Neural cell (in vitro differentiated cells): ENCODE measurements at regions not wholly inside any gene's neighbourhood (a gene's known extent, or its start where the extent isn't known, plus 50 kb on each side); places are given as distances from the start of the nearest gene placed in this dataset.

ENCODE experiments used
- H2AFZ ChIP-seq: fragments of 200-600, 300-800 bp; sonication (generic), shearing (Covaris generic); 2 replicates; pipeline ENCODE4 v1.6.0; 2014; ENCODE audit warnings: low read depth, mild to moderate bottlenecking, antibody characterized with exemption, low read length, moderate library complexity
- H3F3A ChIP-seq: fragments of 200-600 bp; shearing (Covaris generic); 2 replicates; pipeline ENCODE4 v1.6.1; 2016; ENCODE audit warnings: mild to moderate bottlenecking, moderate library complexity, mixed read lengths, antibody characterized with exemption, low read length; ENCODE audit not compliant: insufficient read depth, poor library complexity, severe bottlenecking
- H3K27ac ChIP-seq: fragments of 200-600, 300-800 bp; sonication (generic), shearing (Covaris generic); 2 replicates; pipeline ENCODE4 v1.5.1; 2014; ENCODE audit warnings: mild to moderate bottlenecking, low read length, moderate library complexity
- H3K27me3 ChIP-seq: fragments of 300-800, 200-600 bp; sonication (generic), shearing (Covaris generic); 2 replicates; pipeline ENCODE4 v1.6.0; 2014; ENCODE audit warnings: mild to moderate bottlenecking, low read depth, low read length, moderate library complexity; ENCODE audit not compliant: insufficient read depth
- H3K36me3 ChIP-seq: fragments of 300-800, 200-600 bp; sonication (generic), shearing (Covaris generic); 2 replicates; pipeline ENCODE4 v1.5.1; 2014; ENCODE audit warnings: mild to moderate bottlenecking, antibody characterized with exemption, low read length, moderate library complexity; ENCODE audit not compliant: insufficient read depth
- H3K4me2 ChIP-seq: fragments of 300-800, 200-600 bp; sonication (generic), shearing (Covaris generic); 2 replicates; pipeline ENCODE4 v1.6.0; 2014; ENCODE audit warnings: mild to moderate bottlenecking, low read length
- H3K4me3 ChIP-seq: fragments of 300-800, 200-600 bp; sonication (generic), shearing (Covaris generic); 2 replicates; pipeline ENCODE4 v1.5.1; 2014; ENCODE audit warnings: mild to moderate bottlenecking, low read length, moderate library complexity
- H3K79me2 ChIP-seq: fragments of 200-600 bp; shearing (Covaris generic); replicated peaks from 2 replicates; pipeline ENCODE4 v1.6.0; 2014; ENCODE audit warnings: mild to moderate bottlenecking, low read length, moderate library complexity; ENCODE audit not compliant: insufficient read depth
- H3K9ac ChIP-seq: fragments of 300-800, 200-600 bp; sonication (generic), shearing (Covaris generic); 2 replicates; pipeline ENCODE4 v1.6.1; 2016; ENCODE audit warnings: mild to moderate bottlenecking, low read length, mixed read lengths
- H3K9me2 ChIP-seq: fragments of 200-600 bp; shearing (Covaris generic); 2 replicates; pipeline ENCODE4 v1.6.1; 2016; ENCODE audit warnings: mild to moderate bottlenecking, low read length, mixed read lengths; ENCODE audit not compliant: insufficient read depth
- H3K9me3 ChIP-seq: fragments of 200-600, 300-800 bp; sonication (generic), shearing (Covaris generic); 2 replicates; pipeline ENCODE4 v1.6.1; 2016; ENCODE audit warnings: mild to moderate bottlenecking, mixed run types, low read length, moderate library complexity, mixed read lengths
- H4K20me1 ChIP-seq: fragments of 200-600 bp; shearing (Covaris generic); 2 replicates; pipeline ENCODE4 v1.6.1; 2016; ENCODE audit warnings: mild to moderate bottlenecking, mixed run types; ENCODE audit not compliant: insufficient read depth
- EP300 ChIP-seq: fragments of 450-650 bp; conservative IDR thresholded peaks from 2 replicates; pipeline ENCODE4 v1.6.1; 2014; ENCODE audit warnings: antibody characterized with exemption, mild to moderate bottlenecking, moderate library complexity; ENCODE audit not compliant: poor library complexity, severe bottlenecking
- EZH2 ChIP-seq: fragments of 200-600, 300-800 bp; shearing (Covaris generic), sonication (generic); IDR thresholded peaks from 2 replicates; pipeline ENCODE4 v1.6.1; 2014; ENCODE audit warnings: antibody characterized with exemption, low read length, borderline replicate concordance, mild to moderate bottlenecking; ENCODE audit not compliant: insufficient read depth, poor library complexity, severe bottlenecking
- MXI1 ChIP-seq: fragments of 450-650 bp; conservative IDR thresholded peaks from 2 replicates; pipeline ENCODE4 v1.6.1; 2014; ENCODE audit warnings: antibody characterized with exemption, mild to moderate bottlenecking; ENCODE audit not compliant: poor library complexity, severe bottlenecking
- POLR2AphosphoS5 ChIP-seq: IDR thresholded peaks from 2 replicates; pipeline ENCODE4 v1.6.1; 2012
- RAD21 ChIP-seq: fragments of 450-650 bp; conservative IDR thresholded peaks from 2 replicates; pipeline ENCODE4 v1.6.1; 2014; ENCODE audit warnings: antibody characterized with exemption, mild to moderate bottlenecking, moderate library complexity
- SMC3 ChIP-seq: fragments of 450-650 bp; conservative IDR thresholded peaks from 2 replicates; pipeline ENCODE4 v1.6.1; 2014; ENCODE audit warnings: antibody characterized with exemption, mild to moderate bottlenecking, moderate library complexity; ENCODE audit not compliant: poor library complexity
- TAF1 ChIP-seq: IDR thresholded peaks from 2 replicates; pipeline ENCODE4 v1.6.1; 2012; ENCODE audit warnings: low read depth
- TF ChIP-seq, protein P1 (sequence below): fragments of 450-650 bp; IDR thresholded peaks from 2 replicates; pipeline ENCODE4 v1.5.1; 2014; ENCODE audit warnings: antibody characterized with exemption, mild to moderate bottlenecking, moderate library complexity; ENCODE audit not compliant: poor library complexity, severe bottlenecking
- TF ChIP-seq, protein P2 (sequence below): IDR thresholded peaks from 2 replicates; pipeline ENCODE4 v1.6.1; 2012; ENCODE audit warnings: borderline replicate concordance

DNA sequence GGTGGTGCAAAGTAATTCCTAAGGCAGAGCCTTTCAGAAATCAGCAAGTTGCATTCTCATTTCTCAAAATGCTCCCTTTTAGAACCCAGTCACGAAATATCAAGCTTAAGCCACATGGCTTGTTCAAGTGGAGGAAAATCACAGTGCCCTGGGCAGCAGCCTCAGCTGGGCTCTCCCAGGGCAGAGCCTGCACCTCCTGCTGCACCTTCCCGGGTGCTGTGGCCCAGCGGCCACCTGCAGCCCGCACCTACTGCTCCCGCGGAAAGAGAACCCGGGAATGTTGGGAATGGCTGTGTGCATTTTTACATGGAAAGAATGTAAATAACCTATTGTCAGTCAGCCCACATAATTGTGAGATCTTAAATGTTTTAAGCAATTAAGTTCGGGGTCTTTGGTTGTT is 396.5 kb upstream of the VSTM2A start:
- Histone ChIP-seq H3K9ac (no peak overlapping the region), H4K20me1 (no peaks in the 10 kb centered on the region), H3K79me2 (no peaks in the 10 kb centered on the region), H3K27me3 (no peaks in the 10 kb centered on the region), H3F3A (no peaks in the 10 kb centered on the region), H3K36me3 (no peaks in the 10 kb centered on the region), H2AFZ (no peak overlapping the region), H3K4me2 (no peak overlapping the region), H3K27ac (no peak overlapping the region), H3K9me3 (no peaks in the 10 kb centered on the region), H3K4me3 (no peak overlapping the region), H3K9me2 (no peaks in the 10 kb centered on the region)
- TF ChIP-seq, protein P1, sequence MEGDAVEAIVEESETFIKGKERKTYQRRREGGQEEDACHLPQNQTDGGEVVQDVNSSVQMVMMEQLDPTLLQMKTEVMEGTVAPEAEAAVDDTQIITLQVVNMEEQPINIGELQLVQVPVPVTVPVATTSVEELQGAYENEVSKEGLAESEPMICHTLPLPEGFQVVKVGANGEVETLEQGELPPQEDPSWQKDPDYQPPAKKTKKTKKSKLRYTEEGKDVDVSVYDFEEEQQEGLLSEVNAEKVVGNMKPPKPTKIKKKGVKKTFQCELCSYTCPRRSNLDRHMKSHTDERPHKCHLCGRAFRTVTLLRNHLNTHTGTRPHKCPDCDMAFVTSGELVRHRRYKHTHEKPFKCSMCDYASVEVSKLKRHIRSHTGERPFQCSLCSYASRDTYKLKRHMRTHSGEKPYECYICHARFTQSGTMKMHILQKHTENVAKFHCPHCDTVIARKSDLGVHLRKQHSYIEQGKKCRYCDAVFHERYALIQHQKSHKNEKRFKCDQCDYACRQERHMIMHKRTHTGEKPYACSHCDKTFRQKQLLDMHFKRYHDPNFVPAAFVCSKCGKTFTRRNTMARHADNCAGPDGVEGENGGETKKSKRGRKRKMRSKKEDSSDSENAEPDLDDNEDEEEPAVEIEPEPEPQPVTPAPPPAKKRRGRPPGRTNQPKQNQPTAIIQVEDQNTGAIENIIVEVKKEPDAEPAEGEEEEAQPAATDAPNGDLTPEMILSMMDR, result no peak

DNA sequence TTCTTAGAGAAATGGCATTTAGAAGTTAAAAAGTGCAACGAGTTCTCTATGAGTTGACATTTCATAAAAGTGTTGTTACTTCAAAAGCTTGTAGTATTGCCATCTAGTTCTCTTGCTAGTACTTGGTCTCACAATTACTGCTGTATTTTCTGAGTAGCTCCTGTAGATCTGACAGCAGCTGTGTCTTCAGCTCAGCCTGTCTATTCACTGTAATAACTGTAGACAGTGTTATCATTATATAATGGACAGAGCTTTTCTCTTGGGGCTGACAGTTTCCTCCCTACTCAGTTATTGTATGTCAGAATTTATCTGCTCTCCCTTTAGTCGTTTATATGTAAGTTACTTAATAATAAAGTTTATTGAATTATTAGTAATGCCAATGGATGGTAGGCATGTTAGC is 388.7 kb upstream of the VSTM2A start:
- no peaks in the 10 kb centered on the region for H3K9me2 ChIP-seq
- H3K79me2 ChIP-seq, result no peaks in the 10 kb centered on the region
- H3K27me3 ChIP-seq, result peaks cover 3% of the 10 kb centered on the region
- H3K4me3 ChIP-seq, result no peak overlapping the region
- H3K4me2 ChIP-seq, result peak overlapping the region; percentile 25
- H2AFZ ChIP-seq, result no peak overlapping the region
- H3K27ac ChIP-seq, result peak overlapping the region; percentile 23
- TF ChIP-seq POLR2AphosphoS5 (peak; percentile 72), EP300 (peak; percentile 89), MXI1 (no peak)
- no peaks in the 10 kb centered on the region for H3F3A ChIP-seq
- no peak overlapping the region for H3K9ac ChIP-seq
- no peaks in the 10 kb centered on the region for H3K36me3 ChIP-seq
- H3K9me3 ChIP-seq, result no peaks in the 10 kb centered on the region
- no peaks in the 10 kb centered on the region for H4K20me1 ChIP-seq

DNA sequence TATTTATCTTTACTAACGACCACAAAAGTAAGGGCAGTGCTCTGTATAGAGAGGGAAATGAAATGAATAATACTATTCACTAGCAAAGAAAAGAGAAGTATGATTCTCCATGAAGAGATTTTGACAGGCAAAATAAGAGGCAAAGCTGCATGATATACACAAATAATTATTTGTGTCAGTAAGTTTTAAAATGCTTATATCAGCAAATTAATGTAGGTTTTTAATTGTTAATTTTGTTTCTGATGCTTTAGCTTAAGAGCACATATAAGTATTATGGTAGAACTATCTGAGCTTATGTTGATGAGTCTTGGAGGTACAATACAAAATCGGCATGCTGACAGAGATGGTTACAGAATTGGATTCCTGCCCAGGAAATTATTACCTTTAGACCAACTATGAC is 383.1 kb upstream of the VSTM2A start:
- no peaks in the 10 kb centered on the region for H3K36me3 ChIP-seq
- TF ChIP-seq EP300, result no peak

DNA sequence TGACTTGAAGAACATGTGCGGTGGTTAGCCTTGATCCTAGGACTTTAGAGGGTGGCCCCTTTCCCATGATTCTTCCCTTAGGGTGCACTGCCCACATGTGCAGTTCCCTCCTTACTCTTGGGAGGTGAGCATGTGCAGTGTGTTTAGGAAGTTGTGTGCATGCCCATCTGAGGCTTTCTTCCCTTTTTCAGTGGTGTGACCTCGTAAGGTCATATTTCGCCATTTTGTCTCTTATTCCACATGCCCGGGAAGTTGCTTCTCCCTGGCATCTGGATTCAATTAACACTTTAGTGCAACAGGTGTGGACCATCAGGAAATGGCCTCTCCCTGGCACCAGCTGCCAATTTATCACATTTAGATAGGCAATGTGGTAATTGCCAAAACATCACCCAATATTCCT is 380.6 kb upstream of the VSTM2A start:
- Histone ChIP-seq H3K9me2 (no peaks in the 10 kb centered on the region), H3K27me3 (peaks cover 3% of the 10 kb centered on the region), H3K36me3 (no peaks in the 10 kb centered on the region), H3K9me3 (no peaks in the 10 kb centered on the region), H3K4me3 (no peak overlapping the region), H3K9ac (no peak overlapping the region), H3K79me2 (no peaks in the 10 kb centered on the region), H3K27ac (no peak overlapping the region), H3K4me2 (no peak overlapping the region), H4K20me1 (no peaks in the 10 kb centered on the region), H2AFZ (no peak overlapping the region), H3F3A (no peaks in the 10 kb centered on the region)
- no peak for TF ChIP-seq POLR2AphosphoS5
- no peak for TF ChIP-seq EZH2
- TF ChIP-seq SMC3, result no peak
- no peak for TF ChIP-seq TAF1
- TF ChIP-seq, protein P2, sequence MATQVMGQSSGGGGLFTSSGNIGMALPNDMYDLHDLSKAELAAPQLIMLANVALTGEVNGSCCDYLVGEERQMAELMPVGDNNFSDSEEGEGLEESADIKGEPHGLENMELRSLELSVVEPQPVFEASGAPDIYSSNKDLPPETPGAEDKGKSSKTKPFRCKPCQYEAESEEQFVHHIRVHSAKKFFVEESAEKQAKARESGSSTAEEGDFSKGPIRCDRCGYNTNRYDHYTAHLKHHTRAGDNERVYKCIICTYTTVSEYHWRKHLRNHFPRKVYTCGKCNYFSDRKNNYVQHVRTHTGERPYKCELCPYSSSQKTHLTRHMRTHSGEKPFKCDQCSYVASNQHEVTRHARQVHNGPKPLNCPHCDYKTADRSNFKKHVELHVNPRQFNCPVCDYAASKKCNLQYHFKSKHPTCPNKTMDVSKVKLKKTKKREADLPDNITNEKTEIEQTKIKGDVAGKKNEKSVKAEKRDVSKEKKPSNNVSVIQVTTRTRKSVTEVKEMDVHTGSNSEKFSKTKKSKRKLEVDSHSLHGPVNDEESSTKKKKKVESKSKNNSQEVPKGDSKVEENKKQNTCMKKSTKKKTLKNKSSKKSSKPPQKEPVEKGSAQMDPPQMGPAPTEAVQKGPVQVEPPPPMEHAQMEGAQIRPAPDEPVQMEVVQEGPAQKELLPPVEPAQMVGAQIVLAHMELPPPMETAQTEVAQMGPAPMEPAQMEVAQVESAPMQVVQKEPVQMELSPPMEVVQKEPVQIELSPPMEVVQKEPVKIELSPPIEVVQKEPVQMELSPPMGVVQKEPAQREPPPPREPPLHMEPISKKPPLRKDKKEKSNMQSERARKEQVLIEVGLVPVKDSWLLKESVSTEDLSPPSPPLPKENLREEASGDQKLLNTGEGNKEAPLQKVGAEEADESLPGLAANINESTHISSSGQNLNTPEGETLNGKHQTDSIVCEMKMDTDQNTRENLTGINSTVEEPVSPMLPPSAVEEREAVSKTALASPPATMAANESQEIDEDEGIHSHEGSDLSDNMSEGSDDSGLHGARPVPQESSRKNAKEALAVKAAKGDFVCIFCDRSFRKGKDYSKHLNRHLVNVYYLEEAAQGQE, result no peak
- TF ChIP-seq, protein P1, result no peak
- no peak for TF ChIP-seq EP300
- TF ChIP-seq RAD21, result no peak
- no peak for TF ChIP-seq MXI1

More for the DNA sequence above, 383.1 kb upstream of the VSTM2A start:
- Histone ChIP-seq H3K9me2 (no peaks in the 10 kb centered on the region), H3K79me2 (no peaks in the 10 kb centered on the region), H3K9ac (no peak overlapping the region), H2AFZ (no peak overlapping the region), H3K4me3 (no peak overlapping the region), H3K27ac (no peak overlapping the region), H3K27me3 (peaks cover 3% of the 10 kb centered on the region), H3K4me2 (no peak overlapping the region), H3F3A (no peaks in the 10 kb centered on the region), H4K20me1 (no peaks in the 10 kb centered on the region), H3K9me3 (no peaks in the 10 kb centered on the region)
